Lower leg skin (tissue), 4 donors: ENCODE measurements at regions not wholly inside any gene's neighbourhood (a gene's known extent, or its start where the extent isn't known, plus 50 kb on each side); places are given as distances from the start of the nearest gene placed in this dataset.

ENCODE experiments used
- DNase-seq, 2 donors: peaks; one replicate each; pipeline ENCODE4 v3.0.0-alpha.2; 2019; ENCODE audit warnings: low spot score in 2 of 2
- H3K4me3 ChIP-seq: fragments of 200-600 bp; sonication (generic); 2 replicates; pipeline ENCODE4 v1.5.1; 2017; ENCODE audit warnings: mild to moderate bottlenecking, low read depth; ENCODE audit not compliant: poor library complexity, severe bottlenecking
- POLR2A ChIP-seq, 2 donors: fragments of 450-650 bp; IDR thresholded peaks; one replicate each; pipeline ENCODE4 v1.6.1; 2016 to 2017; ENCODE audit warnings: antibody characterized with exemption in 2 of 2, mild to moderate bottlenecking in 1 of 2, moderate library complexity in 1 of 2
- WGBS, 2 donors: methylation state at CpG; one replicate each; pipeline ENCODE4 v1.1.5; 2018; 5-methylcytosine and 5-hydroxymethylcytosine counted together
- intact Hi-C: fragments of 100-400 bp; cut with DNase I; formaldehyde crosslinking; loops from one replicate; pipeline ENCODE4 v1.15.0; 2023; ENCODE audit warnings: low total_unique reads
- microRNA-seq, 2 donors: library from miRNA; unstranded; fragments of <30 nt; microRNA quantifications; one replicate each; pipeline ENCODE4, GENCODE V29; 2016; ENCODE audit warnings: borderline replicate concordance in 2 of 2, borderline number of aligned reads in 1 of 2
- TF ChIP-seq, protein P1 (sequence below), 3 donors: fragments of 450-650 bp; IDR thresholded peaks; one replicate each; pipeline ENCODE4 v1.5.1; 2016; ENCODE audit warnings: antibody characterized with exemption in 3 of 3, mild to moderate bottlenecking in 3 of 3, moderate library complexity in 2 of 3

GRCh38 chr11:28400331-28401100 is 292.3 kb downstream of the METTL15 start:
- H3K4me3 ChIP-seq = no peak overlapping the region
- no peak for DNase-seq
- TF ChIP-seq POLR2A (IDR thresholded peaks at IDR 0.05) = no peak
- intact Hi-C loops = no loop called here
- WGBS, 2 donors = 78 to 82% methylated on average over 4 of the region's 4 CpGs

GRCh38 chr11:28393348-28393747 is 285.2 kb downstream of the METTL15 start:
- intact Hi-C loops = no loop called here
- 78 to 83% methylated on average over 5 of the region's 5 CpGs for WGBS, 2 donors
- DNase-seq = no peak
- no peak overlapping the region for H3K4me3 ChIP-seq
- TF ChIP-seq, protein P1, sequence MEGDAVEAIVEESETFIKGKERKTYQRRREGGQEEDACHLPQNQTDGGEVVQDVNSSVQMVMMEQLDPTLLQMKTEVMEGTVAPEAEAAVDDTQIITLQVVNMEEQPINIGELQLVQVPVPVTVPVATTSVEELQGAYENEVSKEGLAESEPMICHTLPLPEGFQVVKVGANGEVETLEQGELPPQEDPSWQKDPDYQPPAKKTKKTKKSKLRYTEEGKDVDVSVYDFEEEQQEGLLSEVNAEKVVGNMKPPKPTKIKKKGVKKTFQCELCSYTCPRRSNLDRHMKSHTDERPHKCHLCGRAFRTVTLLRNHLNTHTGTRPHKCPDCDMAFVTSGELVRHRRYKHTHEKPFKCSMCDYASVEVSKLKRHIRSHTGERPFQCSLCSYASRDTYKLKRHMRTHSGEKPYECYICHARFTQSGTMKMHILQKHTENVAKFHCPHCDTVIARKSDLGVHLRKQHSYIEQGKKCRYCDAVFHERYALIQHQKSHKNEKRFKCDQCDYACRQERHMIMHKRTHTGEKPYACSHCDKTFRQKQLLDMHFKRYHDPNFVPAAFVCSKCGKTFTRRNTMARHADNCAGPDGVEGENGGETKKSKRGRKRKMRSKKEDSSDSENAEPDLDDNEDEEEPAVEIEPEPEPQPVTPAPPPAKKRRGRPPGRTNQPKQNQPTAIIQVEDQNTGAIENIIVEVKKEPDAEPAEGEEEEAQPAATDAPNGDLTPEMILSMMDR (IDR thresholded peaks at IDR 0.05) = no peak
- TF ChIP-seq POLR2A (IDR thresholded peaks at IDR 0.05) = no peak

GRCh38 chr11:28384418-28384817 is 276.2 kb downstream of the METTL15 start:
- no peak overlapping the region for H3K4me3 ChIP-seq
- 74 to 83% methylated on average over 4 of the region's 4 CpGs for WGBS, 2 donors
- intact Hi-C loops = no loop called here
- DNase-seq = no peak
- TF ChIP-seq, protein P1 (IDR thresholded peaks at IDR 0.05) = no peak
- no peak for TF ChIP-seq POLR2A (IDR thresholded peaks at IDR 0.05)

- no peak for TF ChIP-seq POLR2A (IDR thresholded peaks at IDR 0.05)
- TF ChIP-seq, protein P1 (IDR thresholded peaks at IDR 0.05) = no peak
- WGBS, 2 donors = 74 to 86% methylated on average over 1 of the region's 1 CpG
- H3K4me3 ChIP-seq = no peak overlapping the region
- intact Hi-C loops = no loop called here
- no peak for DNase-seq
These were observed 275.3 kb downstream of the METTL15 start for GRCh38 chr11:28383456-28383855.

Small RNA genes lying in the stretch of these regions (microRNA-seq; reads per million reads assigned to microRNA genes)
- 0 reads per million in 2 donors for gene MIR8068
